Gastrocnemius medialis (tissue), 4 donors: ENCODE measurements at regions not wholly inside any gene's neighbourhood (a gene's known extent, or its start where the extent isn't known, plus 50 kb on each side); places are given as distances from the start of the nearest gene placed in this dataset.

Experiments
- ATAC-seq, 2 donors: fragments of 150-250 bp; one replicate each; pipeline ENCODE4 v1.9.1; 2016
- DNase-seq, 2 donors: peaks; one replicate each; pipeline ENCODE4 v3.0.0-alpha.2; 2019
- H3K27ac ChIP-seq, 4 donors: fragments of 200-600 bp; sonication (generic); 1 replicate in 1 of 4; 2 replicates in 3 of 4; pipeline ENCODE4 v1.5.1; 2016 to 2018; ENCODE audit warnings: mild to moderate bottlenecking in 2 of 4, moderate library complexity in 1 of 4
- H3K27me3 ChIP-seq, 3 donors: fragments of 200-600 bp; sonication (generic) in 2 of 3; 1 replicate in 1 of 3; 2 replicates in 2 of 3; pipeline versions ENCODE4 v1.5.1 to v1.6.0; 2016 to 2019; ENCODE audit warnings: mild to moderate bottlenecking in 1 of 3, moderate library complexity in 1 of 3
- H3K36me3 ChIP-seq, 2 donors: fragments of 200-600 bp; sonication (generic) in 1 of 2; one replicate each; pipeline ENCODE4 v1.5.1; 2017 to 2018
- H3K4me1 ChIP-seq, 2 donors: fragments of 200-600 bp; sonication (generic) in 1 of 2; one replicate each; pipeline ENCODE4 v1.5.1; 2016 to 2017; ENCODE audit warnings: mild to moderate bottlenecking in 2 of 2
- H3K4me3 ChIP-seq, 4 donors: fragments of 200-600 bp; sonication (generic) in 3 of 4; 1 replicate in 1 of 4; 2 replicates in 3 of 4; pipeline ENCODE4 v1.5.1; 2016 to 2019; ENCODE audit warnings: mild to moderate bottlenecking in 2 of 4
- H3K9me3 ChIP-seq, 3 donors: fragments of 200-600 bp; sonication (generic) in 2 of 3; 1 replicate in 1 of 3; 2 replicates in 2 of 3; pipeline ENCODE4 v1.5.1; 2016 to 2019
- POLR2A ChIP-seq, 2 donors: fragments of 450-650 bp; IDR thresholded peaks; one replicate each; pipeline ENCODE4 v1.6.1; 2017; ENCODE audit warnings: antibody characterized with exemption in 2 of 2, mild to moderate bottlenecking in 2 of 2, moderate library complexity in 2 of 2
- in situ Hi-C, 4 donors: fragments of 200-750 bp; cut with MboI; loops; one replicate each; pipeline versions ENCODE4 v1.15.0 to v1.8.0; 2017; ENCODE audit warnings: low sequenced_read_pairs in 4 of 4
- intact Hi-C: fragments of 100-400 bp; cut with DNase I; formaldehyde crosslinking; loops from one replicate; pipeline ENCODE4 v1.15.1; 2023; ENCODE audit warnings: low total_unique reads
- TF ChIP-seq, protein P1 (sequence below), 5 experiments: fragments of 450-650 bp in 3 of 5; fragments of 200-600 bp in 2 of 5; sonication (generic) in 2 of 5; IDR thresholded peaks in 4 of 5; conservative IDR thresholded peaks in 1 of 5; 1 replicate in 4 of 5; 2 replicates in 1 of 5; pipeline ENCODE4 v1.5.1; 2016 to 2019; ENCODE audit warnings: antibody characterized with exemption in 5 of 5, mild to moderate bottlenecking in 3 of 5, moderate library complexity in 3 of 5

DNA sequence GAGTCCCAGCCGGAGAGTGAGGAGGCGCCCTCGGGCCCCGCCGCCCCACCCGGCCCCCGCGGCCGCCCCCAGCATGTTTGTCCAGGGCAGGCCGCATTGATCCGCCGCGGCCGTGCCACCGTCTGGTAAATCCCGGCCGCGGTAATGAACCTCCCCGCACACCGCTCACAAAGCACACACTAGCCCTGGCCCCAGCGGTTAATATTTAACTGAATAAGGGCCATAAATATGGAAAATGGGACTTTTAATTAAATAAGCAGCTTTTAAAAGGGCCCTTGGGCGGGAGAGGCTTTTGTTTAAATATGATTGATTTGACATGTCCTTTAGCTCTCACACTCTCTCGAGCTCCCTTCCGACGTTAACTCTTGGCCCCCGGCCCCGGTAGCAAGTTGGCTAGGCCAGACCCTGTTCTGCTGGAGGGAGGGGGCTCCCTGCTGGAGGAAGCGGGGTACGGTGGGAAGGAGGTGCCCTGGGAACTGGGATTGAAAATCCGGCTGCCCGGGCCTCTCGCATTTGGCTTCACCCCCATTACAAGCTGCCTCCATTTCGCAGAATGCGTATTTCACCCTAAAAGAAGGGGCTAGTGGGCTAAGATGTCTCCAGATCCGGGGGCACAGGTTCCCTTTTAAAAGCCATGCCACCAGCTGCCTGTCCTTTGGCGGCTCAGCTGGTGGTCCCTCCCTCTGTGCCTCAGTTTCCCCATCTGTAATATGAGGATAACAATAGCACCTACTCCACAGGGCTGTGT is 199.8 kb downstream of the RBM19 start:
- Histone ChIP-seq H3K27me3 (peaks cover 11 to 14% (median 13%) of the 10 kb centered on the region in 3 donors), H3K9me3 (no peaks in the 10 kb centered on the region), H3K4me3 (no peak overlapping the region), H3K27ac (no peak overlapping the region), H3K36me3 (no peaks in the 10 kb centered on the region), H3K4me1 (no peaks in the 10 kb centered on the region)
- DNase-seq (no peak), ATAC-seq (no peak)
- intact Hi-C loops (no loop called here), in situ Hi-C loops (no loop called here)
- TF ChIP-seq POLR2A (IDR thresholded peaks at IDR 0.05): no peak
- TF ChIP-seq, protein P1, sequence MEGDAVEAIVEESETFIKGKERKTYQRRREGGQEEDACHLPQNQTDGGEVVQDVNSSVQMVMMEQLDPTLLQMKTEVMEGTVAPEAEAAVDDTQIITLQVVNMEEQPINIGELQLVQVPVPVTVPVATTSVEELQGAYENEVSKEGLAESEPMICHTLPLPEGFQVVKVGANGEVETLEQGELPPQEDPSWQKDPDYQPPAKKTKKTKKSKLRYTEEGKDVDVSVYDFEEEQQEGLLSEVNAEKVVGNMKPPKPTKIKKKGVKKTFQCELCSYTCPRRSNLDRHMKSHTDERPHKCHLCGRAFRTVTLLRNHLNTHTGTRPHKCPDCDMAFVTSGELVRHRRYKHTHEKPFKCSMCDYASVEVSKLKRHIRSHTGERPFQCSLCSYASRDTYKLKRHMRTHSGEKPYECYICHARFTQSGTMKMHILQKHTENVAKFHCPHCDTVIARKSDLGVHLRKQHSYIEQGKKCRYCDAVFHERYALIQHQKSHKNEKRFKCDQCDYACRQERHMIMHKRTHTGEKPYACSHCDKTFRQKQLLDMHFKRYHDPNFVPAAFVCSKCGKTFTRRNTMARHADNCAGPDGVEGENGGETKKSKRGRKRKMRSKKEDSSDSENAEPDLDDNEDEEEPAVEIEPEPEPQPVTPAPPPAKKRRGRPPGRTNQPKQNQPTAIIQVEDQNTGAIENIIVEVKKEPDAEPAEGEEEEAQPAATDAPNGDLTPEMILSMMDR (IDR thresholded peaks at IDR 0.05 in 4 of 5, conservative IDR thresholded peaks at IDR 0.05 in 1 of 5): no peak

GRCh38 chr12:113764661-113765060 is 201.5 kb downstream of the RBM19 start:
- DNase-seq (no peak), ATAC-seq (no peak)
- in situ Hi-C loops (no loop called here), intact Hi-C loops (no loop called here)
- H3K27ac ChIP-seq: no peak overlapping the region
- H3K4me1 ChIP-seq: no peaks in the 10 kb centered on the region
- H3K36me3 ChIP-seq: no peaks in the 10 kb centered on the region
- H3K27me3 ChIP-seq: peaks cover 11 to 14% (median 14%) of the 10 kb centered on the region in 3 donors
- TF ChIP-seq, protein P1 (IDR thresholded peaks at IDR 0.05 in 4 of 5, conservative IDR thresholded peaks at IDR 0.05 in 1 of 5): no peak
- no peak for TF ChIP-seq POLR2A (IDR thresholded peaks at IDR 0.05)
- H3K9me3 ChIP-seq: no peaks in the 10 kb centered on the region
- H3K4me3 ChIP-seq: no peak overlapping the region

DNA sequence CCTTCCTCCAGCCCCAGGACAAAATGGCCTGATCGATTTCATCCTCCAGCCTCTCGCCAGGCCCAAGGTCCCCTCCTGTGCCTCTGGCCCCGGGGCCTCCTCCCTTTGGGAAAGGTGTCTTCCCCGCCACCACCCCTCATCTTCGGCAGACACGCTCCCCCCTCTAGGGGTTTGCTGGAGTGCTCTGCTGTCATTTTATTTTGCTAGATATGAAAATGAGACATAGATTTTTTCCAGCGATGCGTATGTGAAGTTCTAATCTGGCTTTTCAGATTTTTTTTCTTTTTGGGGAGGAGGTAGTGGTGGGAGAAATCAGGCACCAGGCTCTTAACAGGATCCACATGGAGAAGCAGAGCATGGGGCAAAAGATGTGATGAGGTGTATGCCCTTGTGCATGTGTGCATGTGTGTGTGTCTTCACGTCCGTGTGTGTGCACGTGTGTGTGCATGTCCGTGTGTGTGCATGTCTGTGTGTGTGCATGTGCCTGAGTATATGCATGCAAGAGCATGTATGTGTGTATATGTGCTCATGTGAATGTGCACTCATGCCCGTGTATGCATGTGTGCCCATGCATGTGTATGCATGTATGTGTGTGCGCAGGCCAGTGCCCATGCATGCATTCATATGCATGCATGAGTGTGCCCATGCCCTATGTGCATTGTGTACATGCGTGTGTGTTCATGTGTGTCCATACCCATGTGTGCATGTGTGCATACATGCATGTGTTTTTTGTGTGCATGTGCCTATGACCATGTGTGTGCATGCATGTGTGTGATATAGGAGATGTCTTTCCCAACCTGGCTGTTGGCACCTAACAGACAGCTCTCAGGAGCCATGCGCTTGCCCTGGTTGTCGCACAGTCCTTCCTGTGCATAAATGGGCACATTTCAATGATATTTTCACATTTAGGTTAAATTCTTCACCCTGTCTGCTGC is 203.0 kb downstream of the RBM19 start:
- no peak overlapping the region for H3K27ac ChIP-seq
- peaks cover 8 to 14% (median 12%) of the 10 kb centered on the region in 3 donors for H3K27me3 ChIP-seq
- TF ChIP-seq, protein P1 (IDR thresholded peaks at IDR 0.05 in 4 of 5, conservative IDR thresholded peaks at IDR 0.05 in 1 of 5): no peak
- no peak for TF ChIP-seq POLR2A (IDR thresholded peaks at IDR 0.05)
- no peaks in the 10 kb centered on the region for H3K4me1 ChIP-seq
- no peak overlapping the region for H3K4me3 ChIP-seq
- no peaks in the 10 kb centered on the region for H3K36me3 ChIP-seq
- in situ Hi-C loops: no loop called here
- DNase-seq (no peak), ATAC-seq (no peak)
- H3K9me3 ChIP-seq: no peaks in the 10 kb centered on the region
- intact Hi-C loops: no loop called here

- H3K4me3 ChIP-seq: no peak overlapping the region
- no peaks in the 10 kb centered on the region for H3K36me3 ChIP-seq
- intact Hi-C loops: no loop called here
- no peaks in the 10 kb centered on the region for H3K9me3 ChIP-seq
- peaks cover 8 to 14% (median 12%) of the 10 kb centered on the region in 3 donors for H3K27me3 ChIP-seq
- TF ChIP-seq POLR2A (IDR thresholded peaks at IDR 0.05): no peak
- TF ChIP-seq, protein P1 (IDR thresholded peaks at IDR 0.05 in 4 of 5, conservative IDR thresholded peaks at IDR 0.05 in 1 of 5): no peak
- no peak for ATAC-seq
- no peak for DNase-seq
- H3K4me1 ChIP-seq: no peaks in the 10 kb centered on the region
- H3K27ac ChIP-seq: no peak overlapping the region
- in situ Hi-C loops: no loop called here
Measured at GRCh38 chr12:113762155-113762881, 203.8 kb downstream of the RBM19 start.
